ENCODE measurements at regions not wholly inside any gene's neighbourhood (a gene's known extent, or its start where the extent isn't known, plus 50 kb on each side); places are given as distances from the start of the nearest gene placed in this dataset.

DNA sequence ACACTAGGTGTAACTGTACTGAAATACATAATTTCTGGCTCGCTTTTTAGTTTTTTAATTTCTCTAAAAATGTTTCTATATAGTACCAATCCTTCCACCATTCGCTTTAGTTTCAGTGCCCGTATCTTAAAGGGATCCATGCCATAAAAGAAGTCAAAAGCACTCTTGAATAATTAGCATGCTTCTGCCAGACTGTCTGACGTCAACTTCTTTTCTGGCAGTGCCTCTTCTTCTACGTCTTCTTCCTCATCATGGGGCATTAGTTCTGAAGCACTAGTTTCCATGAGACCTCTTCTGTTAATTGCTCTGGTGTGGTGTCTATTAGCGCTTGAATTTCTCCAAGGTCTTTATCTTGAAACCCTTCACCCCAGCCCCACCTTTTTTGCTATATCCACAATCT, 93.8 kb upstream of the DOCK9 start:
- DNase-seq (ENCODE audit: low read depth) = no peak
- H3K4me3 ChIP-seq (ENCODE audit: control insufficient read depth, low read depth, low read length) = no peak overlapping the region
- TF ChIP-seq, protein P1, sequence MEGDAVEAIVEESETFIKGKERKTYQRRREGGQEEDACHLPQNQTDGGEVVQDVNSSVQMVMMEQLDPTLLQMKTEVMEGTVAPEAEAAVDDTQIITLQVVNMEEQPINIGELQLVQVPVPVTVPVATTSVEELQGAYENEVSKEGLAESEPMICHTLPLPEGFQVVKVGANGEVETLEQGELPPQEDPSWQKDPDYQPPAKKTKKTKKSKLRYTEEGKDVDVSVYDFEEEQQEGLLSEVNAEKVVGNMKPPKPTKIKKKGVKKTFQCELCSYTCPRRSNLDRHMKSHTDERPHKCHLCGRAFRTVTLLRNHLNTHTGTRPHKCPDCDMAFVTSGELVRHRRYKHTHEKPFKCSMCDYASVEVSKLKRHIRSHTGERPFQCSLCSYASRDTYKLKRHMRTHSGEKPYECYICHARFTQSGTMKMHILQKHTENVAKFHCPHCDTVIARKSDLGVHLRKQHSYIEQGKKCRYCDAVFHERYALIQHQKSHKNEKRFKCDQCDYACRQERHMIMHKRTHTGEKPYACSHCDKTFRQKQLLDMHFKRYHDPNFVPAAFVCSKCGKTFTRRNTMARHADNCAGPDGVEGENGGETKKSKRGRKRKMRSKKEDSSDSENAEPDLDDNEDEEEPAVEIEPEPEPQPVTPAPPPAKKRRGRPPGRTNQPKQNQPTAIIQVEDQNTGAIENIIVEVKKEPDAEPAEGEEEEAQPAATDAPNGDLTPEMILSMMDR (IDR thresholded peaks at IDR 0.05; ENCODE audit: control insufficient read depth, insufficient read depth, low read depth, low read length, missing control alignments) = no peak

DNA sequence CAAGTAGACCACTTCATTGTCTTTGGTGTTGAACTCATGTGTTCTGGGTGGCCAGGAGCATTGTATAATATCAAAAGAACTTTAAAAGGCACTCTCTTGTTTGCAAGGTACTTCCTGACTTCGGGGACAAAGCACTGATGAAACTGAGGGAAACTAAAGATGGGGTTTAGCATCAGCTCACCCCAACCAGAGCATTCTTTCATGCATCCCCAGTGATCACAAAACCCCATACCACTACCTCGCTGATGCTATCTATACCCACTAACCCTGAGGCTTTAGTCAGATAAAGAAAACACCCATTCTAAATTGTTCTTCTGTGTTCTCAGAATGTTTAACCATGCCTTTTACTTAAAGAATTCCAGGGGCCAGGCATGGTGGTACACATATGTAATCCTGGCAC, 94.5 kb upstream of the DOCK9 start:
- no peak for DNase-seq (ENCODE audit: low read depth)
- no peak overlapping the region for H3K4me3 ChIP-seq (ENCODE audit: control insufficient read depth, low read depth, low read length)
- TF ChIP-seq, protein P1 (IDR thresholded peaks at IDR 0.05; ENCODE audit: control insufficient read depth, insufficient read depth, low read depth, low read length, missing control alignments) = no peak

DNA sequence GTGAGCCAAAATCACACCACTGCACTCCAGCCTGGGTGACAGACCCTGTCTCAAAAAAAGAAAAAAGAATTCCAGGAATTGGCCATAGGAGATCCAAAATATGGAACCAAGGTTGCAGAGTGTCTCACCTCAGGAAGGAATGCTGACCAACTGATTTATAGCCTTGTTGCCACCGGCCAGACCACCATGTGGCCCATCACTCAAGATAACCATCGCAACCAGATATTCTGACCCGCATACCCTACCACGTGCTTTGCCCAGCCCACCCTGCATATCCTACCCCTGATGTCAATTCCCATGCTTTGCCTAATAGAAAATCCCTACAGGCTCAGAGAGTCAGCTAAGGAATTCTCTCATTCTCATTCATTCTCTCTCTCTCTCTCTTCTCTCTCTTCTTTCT, 95.1 kb upstream of the DOCK9 start:
- TF ChIP-seq, protein P1 (IDR thresholded peaks at IDR 0.05; ENCODE audit: control insufficient read depth, insufficient read depth, low read depth, low read length, missing control alignments) = no peak
- no peak overlapping the region for H3K4me3 ChIP-seq (ENCODE audit: control insufficient read depth, low read depth, low read length)
- no peak for DNase-seq (ENCODE audit: low read depth)

DNA sequence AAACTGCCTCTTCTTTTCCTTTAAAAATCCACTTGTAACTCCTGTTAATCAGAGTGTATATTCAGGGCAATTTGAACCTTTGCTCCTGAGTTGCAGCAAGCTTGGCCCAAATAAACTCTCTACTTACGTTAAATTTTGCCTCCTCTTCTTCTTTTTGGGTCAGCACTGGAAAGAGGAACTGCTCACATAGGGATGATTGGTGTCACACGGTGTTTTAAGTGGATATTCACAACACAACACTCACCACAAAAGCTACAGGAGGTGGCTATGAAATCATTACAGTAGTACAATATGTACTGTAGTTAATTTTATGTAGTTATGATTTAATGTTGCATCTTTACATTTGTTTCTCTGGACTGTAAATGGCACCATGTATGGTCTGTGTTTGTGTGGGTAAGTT, 96.8 kb upstream of the DOCK9 start:
- no peak overlapping the region for H3K4me3 ChIP-seq (ENCODE audit: control insufficient read depth, low read depth, low read length)
- TF ChIP-seq, protein P1 (IDR thresholded peaks at IDR 0.05; ENCODE audit: control insufficient read depth, insufficient read depth, low read depth, low read length, missing control alignments) = no peak
- no peak for DNase-seq (ENCODE audit: low read depth)

DNA sequence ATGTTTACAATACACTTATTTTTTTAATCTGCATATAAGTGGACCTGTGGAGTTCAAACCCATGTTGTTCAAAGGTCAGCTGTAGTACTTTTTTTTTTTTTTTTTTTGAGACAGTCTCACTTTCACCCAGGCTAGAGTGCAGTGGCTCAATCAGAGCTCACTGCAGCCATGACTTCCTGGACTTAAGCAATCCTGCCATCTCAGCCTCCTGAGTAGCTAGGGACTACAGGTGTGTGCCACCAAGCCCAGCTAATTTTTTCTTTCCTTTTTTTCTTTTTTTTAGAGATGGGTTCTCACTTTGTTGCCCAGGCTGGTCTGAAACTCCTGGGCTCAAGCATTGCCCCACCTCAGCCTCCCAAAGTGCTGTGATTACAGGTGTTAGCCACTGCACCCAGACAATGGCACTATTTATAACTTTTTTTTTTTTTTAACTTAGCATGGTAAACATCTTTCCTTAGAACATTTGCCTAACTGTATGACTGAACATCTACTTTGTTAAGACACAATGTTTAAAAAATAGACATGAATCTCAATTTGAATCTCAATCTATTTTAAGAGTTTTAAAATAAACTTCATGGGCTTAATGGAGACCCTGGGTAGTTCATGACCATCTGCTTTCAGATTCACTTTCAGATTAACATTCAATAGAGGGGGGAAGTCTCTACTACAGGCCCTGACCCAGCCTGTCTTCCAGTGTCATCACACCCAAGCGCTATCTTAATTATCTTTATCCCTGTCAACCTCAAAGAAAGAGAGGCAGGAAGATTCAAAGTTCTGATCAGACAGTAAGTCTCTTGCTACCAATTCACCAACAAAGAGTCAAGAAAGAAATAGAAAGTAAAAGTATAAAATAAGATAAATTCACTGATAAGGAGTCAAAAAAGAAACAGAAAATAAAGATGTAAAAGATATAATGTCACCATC, 97.7 kb upstream of the DOCK9 start:
- H3K4me3 ChIP-seq (ENCODE audit: control insufficient read depth, low read depth, low read length) = no peak overlapping the region
- TF ChIP-seq, protein P1 (IDR thresholded peaks at IDR 0.05; ENCODE audit: control insufficient read depth, insufficient read depth, low read depth, low read length, missing control alignments) = no peak
- no peak for DNase-seq (ENCODE audit: low read depth)

DNA sequence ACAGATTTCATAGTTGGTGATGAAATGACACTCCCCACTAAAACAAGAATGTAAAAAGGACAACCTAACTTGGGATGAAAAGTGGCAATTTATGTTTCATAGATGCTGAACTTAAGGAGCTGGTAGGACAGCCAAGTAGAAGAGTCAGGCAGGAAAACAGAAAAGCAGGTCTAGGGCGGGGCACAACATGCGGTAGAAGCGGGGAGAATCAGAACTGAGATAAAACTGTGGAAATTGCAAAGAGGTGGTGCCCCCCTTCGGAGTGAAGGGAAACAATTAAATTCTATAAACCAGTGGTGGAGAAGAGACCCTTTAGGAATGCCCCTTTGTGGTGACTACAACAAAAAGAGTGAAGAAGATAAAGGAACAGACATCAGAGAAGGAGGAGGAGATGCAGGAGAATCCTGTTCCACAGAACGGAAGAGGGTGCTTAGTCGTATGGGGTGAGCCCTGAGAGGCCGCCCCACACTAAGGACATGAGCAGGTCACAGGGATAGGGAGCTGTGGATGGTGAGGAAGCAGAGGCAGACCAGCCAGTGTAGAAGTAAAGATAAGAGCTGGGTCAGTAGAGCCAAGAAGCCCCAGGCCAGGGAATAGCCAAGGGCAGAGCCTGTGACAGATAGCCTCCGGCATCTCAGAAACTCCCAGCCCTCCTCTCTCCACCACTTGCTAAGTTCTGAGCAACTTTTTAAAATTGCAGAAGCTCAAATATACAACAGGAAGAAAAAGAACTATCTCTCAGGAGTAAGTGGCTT, 100.3 kb upstream of the DOCK9 start:
- no peak for DNase-seq (ENCODE audit: low read depth)
- TF ChIP-seq, protein P1 (IDR thresholded peaks at IDR 0.05; ENCODE audit: control insufficient read depth, insufficient read depth, low read depth, low read length, missing control alignments) = no peak
- no peak overlapping the region for H3K4me3 ChIP-seq (ENCODE audit: control insufficient read depth, low read depth, low read length)
